HepG2 (cell line): ENCODE measurements at regions not wholly inside any gene's neighbourhood (a gene's known extent, or its start where the extent isn't known, plus 50 kb on each side); places are given as distances from the start of the nearest gene placed in this dataset.
A peak's percentile ranks its signal among the peaks of the same experiment; 100 is the strongest.

Experiments
- ATAC-seq: fragments of 200-7000 bp; cut with Tn5 transposase; 3 replicates; pipeline ENCODE4 v1.9.1; 2020; ENCODE audit warnings: mild to moderate bottlenecking, moderate library complexity
- BruUV-seq: library from RNA; stranded (reverse); fragments of 400-500 nt; replicated peaks from 2 replicates; lab custom pipeline; 2021; lab: Mats Ljungman, UMichigan
- CTCF ChIA-PET: fragments of 300-600 bp; formaldehyde crosslinking; extraction: SDS; loops from one replicate; lab custom pipeline; 2021; ENCODE audit warnings: low total read pairs, inconsistent platforms, low intra/inter-chr PET ratio; lab: Yijun Ruan, JAX
- POLR2A ChIA-PET: fragments of 350-600 bp; sonication (Branson Sonifier 250); formaldehyde crosslinking; loops from one replicate; lab custom pipeline; 2020; ENCODE audit warnings: antibody characterized with exemption, inconsistent platforms; lab: Yijun Ruan, JAX
- DNase-seq: peaks from one replicate; pipeline ENCODE4 v3.0.0-alpha.2; 2015; ENCODE audit warnings: low spot score
- FAIRE-seq: peaks from 3 replicates; lab custom pipeline; 2011; peaks lifted over from hg19 to GRCh38; lab: Jason Lieb, UNC
- H2AFZ ChIP-seq: one replicate; pipeline ENCODE4 v1.6.1; 2011; ENCODE audit warnings: low read length, inconsistent platforms
- H3K27ac ChIP-seq: fragments of 300-600 bp; 3 replicates; pipeline ENCODE4 v1.8.0; 2011; ENCODE audit warnings: mixed run types, mild to moderate bottlenecking, mixed read lengths, low read length, inconsistent platforms; ENCODE audit not compliant: insufficient read depth; ENCODE audit errors: extremely low read length
- H3K27me3 ChIP-seq, 2 experiments: fragments of 200-600 bp in 1 of 2; 2 replicates in 1 of 2; 3 replicates in 1 of 2; pipeline versions ENCODE4 v1.6.0 to v1.8.0; 2011; ENCODE audit warnings: low read length in 2 of 2, mild to moderate bottlenecking in 2 of 2, moderate library complexity in 2 of 2, inconsistent platforms in 1 of 2; ENCODE audit not compliant: insufficient read depth in 2 of 2, control insufficient read depth in 1 of 2
- H3K36me3 ChIP-seq, 2 experiments: fragments of 200-600 bp in 1 of 2; replicated peaks in 1 of 2; 2 replicates in 1 of 2; 3 replicates in 1 of 2; pipeline versions ENCODE4 v1.5.1 to v1.8.0; 2011; ENCODE audit warnings: low read length in 2 of 2, inconsistent platforms in 1 of 2; ENCODE audit not compliant: insufficient read depth in 2 of 2, control insufficient read depth in 1 of 2
- H3K4me1 ChIP-seq: 2 replicates; pipeline ENCODE4 v1.5.1; 2012; ENCODE audit warnings: low read length, inconsistent platforms; ENCODE audit not compliant: insufficient read depth
- H3K4me2 ChIP-seq: 2 replicates; pipeline ENCODE4 v1.6.0; 2011; ENCODE audit warnings: low read depth, low read length, inconsistent platforms
- H3K4me3 ChIP-seq, 3 experiments: fragments of 200-600 bp in 1 of 3; sonication (generic), shearing (Covaris generic) in 1 of 3; replicated peaks in 1 of 3; 2 replicates each; pipeline ENCODE4 v1.5.1; 2011 to 2016; ENCODE audit warnings: low read length in 3 of 3, inconsistent platforms in 2 of 3, low read depth in 2 of 3, mild to moderate bottlenecking in 2 of 3, control low read depth in 1 of 3, mixed read lengths in 1 of 3; ENCODE audit not compliant: insufficient read depth in 1 of 3
- H3K79me2 ChIP-seq: one replicate; pipeline ENCODE4 v1.6.1; 2011; ENCODE audit warnings: low read length, inconsistent platforms; ENCODE audit not compliant: insufficient read depth
- H3K9ac ChIP-seq: 2 replicates; pipeline ENCODE4 v1.6.0; 2011; ENCODE audit warnings: mild to moderate bottlenecking, low read depth, low read length, inconsistent platforms; ENCODE audit not compliant: insufficient read depth
- H3K9me3 ChIP-seq: 2 replicates; pipeline ENCODE4 v1.5.1; 2012; ENCODE audit warnings: mild to moderate bottlenecking, low read length
- H4K20me1 ChIP-seq: 2 replicates; pipeline ENCODE4 v1.6.0; 2011; ENCODE audit warnings: inconsistent platforms, mild to moderate bottlenecking, low read length, moderate library complexity; ENCODE audit not compliant: insufficient read depth
- SIN3A ChIP-seq: IDR thresholded peaks from 2 replicates; pipeline ENCODE4 v1.6.1; 2011; ENCODE audit warnings: low read depth, mild to moderate bottlenecking, control low read depth, low read length, borderline replicate concordance
- SIX1 ChIP-seq: sonication (generic); formaldehyde crosslinking; IDR thresholded peaks from 2 replicates; pipeline ENCODE4 v1.4.0; 2020; ENCODE audit warnings: missing genetic modification reagents, borderline replicate concordance
- SIX4 ChIP-seq: sonication (generic); formaldehyde crosslinking; IDR thresholded peaks from 2 replicates; pipeline ENCODE4 v1.4.0; 2020; ENCODE audit warnings: missing genetic modification reagents
- TARDBP ChIP-seq: sonication (generic); formaldehyde crosslinking; IDR thresholded peaks from 2 replicates; pipeline ENCODE4 v1.8.0; 2022; ENCODE audit warnings: mild to moderate bottlenecking, missing genetic modification reagents
- ZFX ChIP-seq: sonication (generic); formaldehyde crosslinking; IDR thresholded peaks from 2 replicates; pipeline ENCODE4 v1.4.0; 2020; ENCODE audit warnings: mild to moderate bottlenecking, low read depth, missing genetic modification reagents, moderate library complexity
- ZKSCAN5 ChIP-seq: sonication (generic); formaldehyde crosslinking; IDR thresholded peaks from 2 replicates; pipeline ENCODE4 v1.5.1; 2020; ENCODE audit warnings: mild to moderate bottlenecking, missing genetic modification reagents
- ZNF292 ChIP-seq: sonication (generic); formaldehyde crosslinking; IDR thresholded peaks from 2 replicates; pipeline ENCODE4 v1.8.1; 2022; ENCODE audit warnings: mild to moderate bottlenecking, low read depth, missing genetic modification reagents, borderline replicate concordance
- ZNF574 ChIP-seq: sonication (generic); formaldehyde crosslinking; IDR thresholded peaks from 2 replicates; pipeline ENCODE4 v1.4.0; 2020; ENCODE audit warnings: missing genetic modification reagents
- ZNF644 ChIP-seq: IDR thresholded peaks from 2 replicates; pipeline ENCODE4 v1.6.1; 2016; ENCODE audit warnings: low read depth
- ZNF646 ChIP-seq: sonication (generic); formaldehyde crosslinking; IDR thresholded peaks from 2 replicates; pipeline ENCODE4 v1.9.0; 2021; ENCODE audit warnings: mild to moderate bottlenecking, missing genetic modification reagents
- WGBS: methylation state at CpG from one replicate; pipeline ENCODE4 v1.1.6; 2017; ENCODE audit warnings: low lambda C conversion rate; 5-methylcytosine and 5-hydroxymethylcytosine counted together
- in situ Hi-C: cut with HindIII; loops from 2 replicates; pipeline ENCODE4 v1.10.0; 2017; ENCODE audit warnings: low pct_unique_long_range_greater_than_20kb; ENCODE audit not compliant: extremely low pct_ligation_motif_present
- intact Hi-C: fragments of 100-400 bp; cut with micrococcal nuclease; formaldehyde crosslinking; loops from one replicate; pipeline ENCODE4 v1.10.0; 2022; ENCODE audit not compliant: unreplicated experiment
- TF ChIP-seq, protein P1 (sequence below): sonication (generic); formaldehyde crosslinking; IDR thresholded peaks from 2 replicates; pipeline ENCODE4 v1.4.0; 2020; ENCODE audit warnings: missing genetic modification reagents

- DNase-seq (peak; percentile 40), ATAC-seq (peak; percentile 18), FAIRE-seq (no peak)
- ChIA-PET CTCF (no interaction called here), POLR2A (interaction anchor here (1.4 kb wide), 1 partner anchor 424 kb away, joined by 6 read pairs; the partner anchor contains the start of genes BRIX1 and RAD1)
- Histone ChIP-seq H3K79me2 (no peaks in the 10 kb centered on the region), H4K20me1 (no peaks in the 10 kb centered on the region), H3K4me3 (peak overlapping the region in 1 of 3 experiments; percentile 32; a peak in 2 of 6 replicates), H3K9me3 (no peaks in the 10 kb centered on the region), H3K36me3 (no peaks in the 10 kb centered on the region), H3K4me1 (peaks cover 72% of the 10 kb centered on the region), H3K9ac (no peak overlapping the region; the same call in 1 of the 2 replicates), H3K27me3 (no peaks in the 10 kb centered on the region), H3K4me2 (peak overlapping the region; percentile 71), H3K27ac (peak overlapping the region; percentile 42), H2AFZ (peak overlapping the region; percentile 34)
- no TSS peak for BruUV-seq
- 9% methylated on average over 9 of the region's 14 CpGs for WGBS
- in situ Hi-C loops (no loop called here), intact Hi-C loops (no loop called here)
- peak; percentile 67; the same call in 1 of the 2 replicates for TF ChIP-seq ZKSCAN5
- peak; percentile 73; the same call in 1 of the 2 replicates for TF ChIP-seq ZNF646
- TF ChIP-seq ZNF292 (CRISPR knock-in tag) = 0 out of 2 replicates have a peak, but pooled peaks have one; percentile 43
- TF ChIP-seq ZNF644 (CRISPR knock-in tag) = peak; percentile 55; the same call in 1 of the 2 replicates
- TF ChIP-seq ZNF574 = 0 out of 2 replicates have a peak, but pooled peaks have one; percentile 11
- TF ChIP-seq, protein P1, sequence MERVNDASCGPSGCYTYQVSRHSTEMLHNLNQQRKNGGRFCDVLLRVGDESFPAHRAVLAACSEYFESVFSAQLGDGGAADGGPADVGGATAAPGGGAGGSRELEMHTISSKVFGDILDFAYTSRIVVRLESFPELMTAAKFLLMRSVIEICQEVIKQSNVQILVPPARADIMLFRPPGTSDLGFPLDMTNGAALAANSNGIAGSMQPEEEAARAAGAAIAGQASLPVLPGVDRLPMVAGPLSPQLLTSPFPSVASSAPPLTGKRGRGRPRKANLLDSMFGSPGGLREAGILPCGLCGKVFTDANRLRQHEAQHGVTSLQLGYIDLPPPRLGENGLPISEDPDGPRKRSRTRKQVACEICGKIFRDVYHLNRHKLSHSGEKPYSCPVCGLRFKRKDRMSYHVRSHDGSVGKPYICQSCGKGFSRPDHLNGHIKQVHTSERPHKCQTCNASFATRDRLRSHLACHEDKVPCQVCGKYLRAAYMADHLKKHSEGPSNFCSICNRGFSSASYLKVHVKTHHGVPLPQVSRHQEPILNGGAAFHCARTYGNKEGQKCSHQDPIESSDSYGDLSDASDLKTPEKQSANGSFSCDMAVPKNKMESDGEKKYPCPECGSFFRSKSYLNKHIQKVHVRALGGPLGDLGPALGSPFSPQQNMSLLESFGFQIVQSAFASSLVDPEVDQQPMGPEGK (CRISPR knock-in tag) = 0 out of 2 replicates have a peak, but pooled peaks have one; percentile 16
- peak; percentile 72; the same call in 1 of the 2 replicates for TF ChIP-seq SIX1 (CRISPR knock-in tag)
- TF ChIP-seq ZFX (CRISPR knock-in tag) = peak; percentile 56
- TF ChIP-seq SIX4 (CRISPR knock-in tag) = peak; percentile 57; the same call in 1 of the 2 replicates
- no peak for TF ChIP-seq SIN3A
- peak; percentile 24; the same call in 1 of the 2 replicates for TF ChIP-seq TARDBP (CRISPR knock-in tag)
These were observed 165.4 kb upstream of the RAI14 start for GRCh38 chr5:34490506-34491250.
